Lower lobe of right lung (tissue), 2 donors: ENCODE measurements at regions not wholly inside any gene's neighbourhood (a gene's known extent, or its start where the extent isn't known, plus 50 kb on each side); places are given as distances from the start of the nearest gene placed in this dataset.

Experiments used
- ATAC-seq, 2 donors: fragments of 200-7000 bp; cut with Tn5 transposase; one replicate each; pipeline ENCODE4 v1.9.1; 2020 to 2022; ENCODE audit warnings: mild to moderate bottlenecking in 2 of 2, moderate library complexity in 2 of 2
- DNase-seq: peaks from one replicate; pipeline ENCODE4 v3.0.0-alpha.2; 2020
- H3K27ac ChIP-seq: fragments of 200-600 bp; one replicate; pipeline ENCODE4 v1.8.0; 2022
- H3K27me3 ChIP-seq: fragments of 200-600 bp; one replicate; pipeline ENCODE4 v1.8.0; 2022; ENCODE audit warnings: low read depth
- H3K36me3 ChIP-seq: fragments of 200-600 bp; one replicate; pipeline ENCODE4 v1.8.0; 2022; ENCODE audit warnings: mild to moderate bottlenecking
- H3K4me1 ChIP-seq: fragments of 200-600 bp; one replicate; pipeline ENCODE4 v1.8.0; 2022
- H3K4me3 ChIP-seq: fragments of 200-600 bp; one replicate; pipeline ENCODE4 v1.8.0; 2022; ENCODE audit warnings: mild to moderate bottlenecking
- H3K9me3 ChIP-seq: fragments of 200-600 bp; one replicate; pipeline ENCODE4 v1.8.0; 2022
- CTCF ChIP-seq: fragments of 200-600 bp; IDR thresholded peaks from one replicate; pipeline ENCODE4 v1.8.0; 2022; ENCODE audit warnings: antibody characterized with exemption, mild to moderate bottlenecking
- intact Hi-C: fragments of 100-400 bp; cut with DNase I; formaldehyde crosslinking; loops from one replicate; pipeline ENCODE4 v1.11.0; 2022
- donor health status: DM: no; HTN: yes; CAD: no; lungs with severe emphysema.

DNA sequence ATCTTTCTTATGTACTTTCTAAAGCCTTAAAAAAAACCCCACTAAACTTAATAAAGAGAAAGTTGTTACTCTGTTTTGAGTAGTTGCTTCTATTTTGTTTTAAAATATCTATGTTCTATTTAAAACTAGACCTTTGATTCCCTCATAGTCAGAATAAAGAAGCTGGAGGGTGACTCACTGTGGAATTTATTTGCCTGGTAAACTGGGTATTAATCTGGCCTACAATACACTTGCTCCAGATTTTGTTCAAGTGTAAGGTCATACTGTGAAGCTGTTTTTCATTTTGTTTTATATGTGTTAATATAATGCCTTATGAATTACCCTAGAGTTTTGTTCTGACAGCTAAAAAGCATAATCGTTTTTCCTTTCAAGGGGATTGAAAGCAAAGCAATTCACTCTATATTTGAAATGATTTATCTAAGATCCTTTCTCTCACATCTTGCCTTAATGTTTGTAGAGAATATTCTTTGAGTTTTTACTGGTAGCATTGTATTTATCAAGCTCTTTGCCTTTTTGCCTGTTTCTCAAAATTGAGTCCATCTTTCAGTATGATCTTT, 277.4 kb upstream of the PITX2 start:
- Histone ChIP-seq H3K4me1 (no peaks in the 10 kb centered on the region), H3K27ac (no peak overlapping the region), H3K9me3 (no peaks in the 10 kb centered on the region), H3K27me3 (no peaks in the 10 kb centered on the region), H3K36me3 (no peaks in the 10 kb centered on the region), H3K4me3 (no peak overlapping the region)
- ATAC-seq = no peak
- no peak for DNase-seq
- no peak for TF ChIP-seq CTCF
- intact Hi-C loops = no loop called here

- Histone ChIP-seq H3K27ac (no peak overlapping the region), H3K36me3 (no peaks in the 10 kb centered on the region), H3K27me3 (no peaks in the 10 kb centered on the region), H3K9me3 (no peaks in the 10 kb centered on the region), H3K4me1 (no peaks in the 10 kb centered on the region), H3K4me3 (no peak overlapping the region)
- intact Hi-C loops = no loop called here
- ATAC-seq = no peak
- DNase-seq = no peak
- TF ChIP-seq CTCF = no peak
Observed at GRCh38 chr4:110902500-110902899, 279.6 kb upstream of the PITX2 start.

- no peak for ATAC-seq
- Histone ChIP-seq H3K4me1 (no peaks in the 10 kb centered on the region), H3K27ac (no peak overlapping the region), H3K36me3 (no peaks in the 10 kb centered on the region), H3K4me3 (no peak overlapping the region), H3K27me3 (no peaks in the 10 kb centered on the region), H3K9me3 (no peaks in the 10 kb centered on the region)
- TF ChIP-seq CTCF = no peak
- DNase-seq = no peak
- intact Hi-C loops = no loop called here
Observed at GRCh38 chr4:110904435-110905065, 281.7 kb upstream of the PITX2 start.

DNA sequence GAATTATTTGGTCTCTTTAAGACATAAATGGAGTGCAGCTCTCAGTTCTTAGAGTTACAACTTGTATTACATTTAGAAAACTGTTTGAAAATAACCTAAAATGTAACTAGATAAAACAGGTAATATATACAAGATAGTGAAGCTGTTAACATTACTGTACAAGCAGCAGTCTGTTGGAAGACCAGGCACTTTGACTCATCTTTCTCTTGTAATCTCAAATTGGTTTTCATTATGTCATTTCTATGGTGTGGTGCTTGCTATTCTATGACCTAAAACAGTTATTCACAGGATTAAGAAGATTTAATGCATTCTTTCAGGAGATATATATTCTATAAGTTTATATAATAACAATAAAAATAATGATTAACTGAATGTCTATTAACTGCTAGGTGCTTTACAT, 282.5 kb upstream of the PITX2 start:
- TF ChIP-seq CTCF = no peak
- ATAC-seq = no peak

DNA sequence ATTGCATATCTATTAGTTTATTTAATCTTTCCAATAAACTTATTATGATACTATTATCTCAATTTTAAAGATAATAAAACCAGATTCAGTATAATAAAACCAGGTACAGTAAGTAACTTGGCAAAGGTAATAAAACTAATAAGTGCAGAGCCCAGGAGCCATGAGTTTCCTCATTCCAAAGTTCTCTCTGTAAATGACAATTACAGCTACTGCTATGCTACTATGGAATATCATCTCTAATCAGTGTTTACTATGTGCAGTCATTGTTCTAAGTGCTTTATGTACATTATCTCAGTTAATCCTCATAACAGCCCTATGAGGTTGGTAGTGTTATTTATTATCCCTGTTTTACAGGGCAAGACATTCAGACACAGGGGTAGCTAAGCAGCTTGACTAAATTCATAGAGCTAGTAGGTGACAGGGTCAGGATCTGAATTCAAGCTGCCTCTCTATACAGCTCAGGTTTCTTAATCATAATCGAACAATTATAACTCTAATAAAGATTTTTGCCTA, 285.0 kb upstream of the PITX2 start:
- ATAC-seq (no peak), DNase-seq (no peak)
- intact Hi-C loops = no loop called here
- Histone ChIP-seq H3K27me3 (no peaks in the 10 kb centered on the region), H3K36me3 (no peaks in the 10 kb centered on the region), H3K4me1 (no peaks in the 10 kb centered on the region), H3K9me3 (no peaks in the 10 kb centered on the region), H3K4me3 (no peak overlapping the region), H3K27ac (no peak overlapping the region)
- no peak for TF ChIP-seq CTCF

More for the DNA sequence above, 282.5 kb upstream of the PITX2 start:
- intact Hi-C loops = no loop called here
- H3K27me3 ChIP-seq = no peaks in the 10 kb centered on the region
- H3K36me3 ChIP-seq = no peaks in the 10 kb centered on the region
- H3K4me3 ChIP-seq = no peak overlapping the region
- no peaks in the 10 kb centered on the region for H3K9me3 ChIP-seq
- no peak for DNase-seq
- no peaks in the 10 kb centered on the region for H3K4me1 ChIP-seq
- H3K27ac ChIP-seq = no peak overlapping the region
